SK-N-SH (cell line): ENCODE measurements at regions not wholly inside any gene's neighbourhood (a gene's known extent, or its start where the extent isn't known, plus 50 kb on each side); places are given as distances from the start of the nearest gene placed in this dataset.

Experiments used
- EZH2phosphoT487 ChIP-seq: fragments of 200-600 bp; sonication (generic); IDR thresholded peaks from 2 replicates; pipeline ENCODE4 v1.6.1; 2017; ENCODE audit warnings: low read depth, mixed run types, mild to moderate bottlenecking, antibody characterized with exemption, moderate library complexity, borderline replicate concordance
- RAD21 ChIP-seq: IDR thresholded peaks from 2 replicates; pipeline ENCODE4 v1.6.1; 2012; ENCODE audit warnings: mild to moderate bottlenecking, low read length
- RFX5 ChIP-seq: IDR thresholded peaks from 2 replicates; pipeline ENCODE4 v1.6.1; 2012; ENCODE audit warnings: mild to moderate bottlenecking, improper control_type of control experiment, low read length
- SMC3 ChIP-seq: IDR thresholded peaks from 2 replicates; pipeline ENCODE4 v1.6.1; 2012; ENCODE audit warnings: low read depth, low read length, improper control_type of control experiment
- ZBTB33 ChIP-seq: IDR thresholded peaks from 2 replicates; pipeline ENCODE4 v1.4.0; 2012; ENCODE audit warnings: low read depth, borderline replicate concordance

GRCh38 chr18:64402636-64403035, 253.7 kb upstream of the LINC00305 start:
- TF ChIP-seq RFX5: no peak
- no peak for TF ChIP-seq EZH2phosphoT487
- no peak for TF ChIP-seq ZBTB33
- TF ChIP-seq SMC3: no peak
- TF ChIP-seq RAD21: no peak
